ENCODE measurements at regions not wholly inside any gene's neighbourhood (a gene's known extent, or its start where the extent isn't known, plus 50 kb on each side); places are given as distances from the start of the nearest gene placed in this dataset.
"Not testable (repeated sequence)": the region's sequence is repeated elsewhere in the genome, so short reads cannot be mapped to it uniquely, and the experiment has no call there.

DNA sequence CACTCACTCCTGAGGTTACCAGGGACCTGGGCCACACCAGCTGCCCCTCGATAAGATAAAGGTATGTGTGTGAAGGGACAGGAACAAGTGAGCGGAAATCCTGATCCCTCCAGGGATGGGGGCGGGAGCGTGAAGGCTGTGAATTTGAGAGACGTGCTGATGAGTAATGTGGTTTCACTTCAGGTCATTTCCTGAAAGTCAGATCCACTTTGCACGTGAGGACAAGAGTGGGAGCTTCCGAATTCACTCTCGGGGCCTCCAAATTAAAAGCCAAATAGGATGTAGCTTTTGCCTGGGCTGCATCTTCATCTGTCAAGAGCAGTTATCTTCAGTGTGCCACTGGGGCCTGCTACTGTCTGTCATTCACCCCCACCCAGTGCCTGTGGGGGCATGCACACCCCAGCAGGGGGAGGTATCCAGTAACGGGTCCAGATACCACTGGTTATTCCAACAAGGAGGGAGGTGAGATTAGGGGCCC is 87.4 kb upstream of the LHX1 start:
- ChIA-PET POLR2A (no interaction called here), CTCF (no interaction called here)
- TF ChIP-seq, protein P1, sequence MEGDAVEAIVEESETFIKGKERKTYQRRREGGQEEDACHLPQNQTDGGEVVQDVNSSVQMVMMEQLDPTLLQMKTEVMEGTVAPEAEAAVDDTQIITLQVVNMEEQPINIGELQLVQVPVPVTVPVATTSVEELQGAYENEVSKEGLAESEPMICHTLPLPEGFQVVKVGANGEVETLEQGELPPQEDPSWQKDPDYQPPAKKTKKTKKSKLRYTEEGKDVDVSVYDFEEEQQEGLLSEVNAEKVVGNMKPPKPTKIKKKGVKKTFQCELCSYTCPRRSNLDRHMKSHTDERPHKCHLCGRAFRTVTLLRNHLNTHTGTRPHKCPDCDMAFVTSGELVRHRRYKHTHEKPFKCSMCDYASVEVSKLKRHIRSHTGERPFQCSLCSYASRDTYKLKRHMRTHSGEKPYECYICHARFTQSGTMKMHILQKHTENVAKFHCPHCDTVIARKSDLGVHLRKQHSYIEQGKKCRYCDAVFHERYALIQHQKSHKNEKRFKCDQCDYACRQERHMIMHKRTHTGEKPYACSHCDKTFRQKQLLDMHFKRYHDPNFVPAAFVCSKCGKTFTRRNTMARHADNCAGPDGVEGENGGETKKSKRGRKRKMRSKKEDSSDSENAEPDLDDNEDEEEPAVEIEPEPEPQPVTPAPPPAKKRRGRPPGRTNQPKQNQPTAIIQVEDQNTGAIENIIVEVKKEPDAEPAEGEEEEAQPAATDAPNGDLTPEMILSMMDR (IDR thresholded peaks at IDR 0.05; ENCODE audit: insufficient read depth, low read depth, low read length) = peak; percentile 19; the same call in 1 of the 2 replicates
- H3K36me3 ChIP-seq (ENCODE audit: control insufficient read depth, insufficient read depth, low read length) = no peaks in the 10 kb centered on the region
- peaks cover 4% of the 10 kb centered on the region; the same call in 1 of the 2 replicates for H3K27me3 ChIP-seq (ENCODE audit: control insufficient read depth, insufficient read depth, low read length)
- DNase-seq (ENCODE audit: low read depth) = peak; percentile 11
- H3K4me3 ChIP-seq (ENCODE audit: low read depth, low read length) = no peak overlapping the region

DNA sequence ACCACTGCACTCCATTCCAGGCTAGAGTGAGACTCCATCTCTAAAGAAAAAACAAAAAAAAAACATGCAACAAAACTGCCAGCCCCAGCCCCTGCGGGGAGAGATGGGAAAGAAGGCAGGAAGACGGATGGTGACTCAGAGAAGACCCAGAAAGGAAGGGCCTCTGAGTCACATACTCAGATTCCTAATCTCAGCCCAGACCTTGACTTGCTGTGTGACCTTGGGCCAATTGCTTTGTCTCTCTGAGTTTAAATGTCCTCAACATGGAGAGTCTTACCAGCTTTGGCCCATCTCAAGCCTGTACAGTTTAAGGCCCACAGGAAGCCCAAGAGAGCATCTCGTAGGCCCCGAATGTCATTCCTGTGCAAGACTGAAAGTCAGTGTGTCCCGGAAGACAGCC is 86.5 kb upstream of the LHX1 start:
- ChIA-PET CTCF (no interaction called here), POLR2A (no interaction called here)
- peak; percentile 9 for DNase-seq (ENCODE audit: low read depth)
- no peak overlapping the region for H3K4me3 ChIP-seq (ENCODE audit: low read depth, low read length)
- no peaks in the 10 kb centered on the region for H3K36me3 ChIP-seq (ENCODE audit: control insufficient read depth, insufficient read depth, low read length)
- H3K27me3 ChIP-seq (ENCODE audit: control insufficient read depth, insufficient read depth, low read length) = peaks cover 4% of the 10 kb centered on the region
- TF ChIP-seq, protein P1 (IDR thresholded peaks at IDR 0.05; ENCODE audit: insufficient read depth, low read depth, low read length) = no peak

DNA sequence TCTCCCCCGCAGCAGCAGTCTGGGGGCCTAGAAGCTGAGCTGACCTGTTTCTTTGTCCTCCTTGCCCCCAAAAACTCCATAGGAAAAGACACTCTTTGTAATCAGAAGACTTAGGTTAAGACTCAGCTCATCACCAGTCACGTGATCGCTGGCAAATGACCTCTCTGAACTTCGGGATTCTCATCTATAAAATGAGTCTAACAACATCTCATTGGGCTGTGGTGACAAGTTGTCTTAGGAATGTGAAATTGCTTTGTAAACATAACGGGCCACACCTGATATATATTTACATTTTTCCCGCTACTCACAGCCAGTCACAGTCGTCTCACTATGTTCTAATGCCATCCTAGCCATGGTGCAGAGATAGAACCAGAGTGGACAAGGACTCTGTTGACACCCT is 86.0 kb upstream of the LHX1 start:
- Histone ChIP-seq H3K4me3 (ENCODE audit: low read depth, low read length) (no peak overlapping the region), H3K36me3 (ENCODE audit: control insufficient read depth, insufficient read depth, low read length) (no peaks in the 10 kb centered on the region), H3K27me3 (ENCODE audit: control insufficient read depth, insufficient read depth, low read length) (peaks cover 4% of the 10 kb centered on the region)
- CTCF ChIA-PET = no interaction called here
- no peak for DNase-seq (ENCODE audit: low read depth)
- POLR2A ChIA-PET = no interaction called here
- TF ChIP-seq, protein P1 (IDR thresholded peaks at IDR 0.05; ENCODE audit: insufficient read depth, low read depth, low read length) = no peak

DNA sequence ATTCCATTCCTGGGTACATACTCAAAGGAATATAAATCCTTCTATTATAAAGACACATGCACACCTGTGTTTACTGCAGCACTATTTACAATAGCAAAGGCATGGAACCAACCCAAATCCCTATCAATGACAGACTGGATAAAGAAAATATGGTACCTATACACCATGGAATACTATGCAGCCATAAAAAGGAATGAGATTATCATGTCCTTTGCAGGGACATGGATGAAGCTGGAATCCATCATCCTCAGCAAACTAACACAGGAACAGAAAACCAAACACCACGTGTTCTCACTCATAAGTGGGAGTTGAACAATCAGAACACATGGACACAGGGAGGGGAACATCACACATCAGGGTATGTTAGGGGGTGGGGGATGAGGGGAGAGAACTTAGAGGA is 84.8 kb upstream of the LHX1 start:
- CTCF ChIA-PET; DNase-seq (ENCODE audit: low read depth): not testable (repeated sequence)

DNA sequence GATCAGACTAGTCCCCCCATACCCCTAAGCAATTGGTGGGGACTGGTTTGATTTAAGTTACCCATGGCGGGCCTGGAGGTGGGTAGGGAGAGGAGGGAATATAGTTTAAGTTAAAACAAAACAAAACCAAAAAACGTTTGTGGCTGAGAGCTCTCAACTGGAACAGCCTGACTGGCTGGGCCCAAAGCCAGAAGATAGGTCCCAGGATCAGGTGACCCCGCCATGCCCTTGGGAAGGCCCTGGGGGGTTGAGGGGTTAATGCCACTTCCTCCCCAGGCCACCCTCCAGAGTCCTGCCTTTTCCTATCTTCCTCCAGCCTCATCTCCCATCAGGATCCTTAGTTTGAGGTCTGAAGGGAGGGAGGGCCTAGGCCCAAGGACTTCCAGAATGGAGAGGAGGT is 82.3 kb upstream of the LHX1 start:
- ChIA-PET POLR2A (no interaction called here), CTCF (no interaction called here)
- Histone ChIP-seq H3K36me3 (ENCODE audit: control insufficient read depth, insufficient read depth, low read length) (no peaks in the 10 kb centered on the region), H3K4me3 (ENCODE audit: low read depth, low read length) (no peak overlapping the region), H3K27me3 (ENCODE audit: control insufficient read depth, insufficient read depth, low read length) (peaks cover 9% of the 10 kb centered on the region)
- no peak for DNase-seq (ENCODE audit: low read depth)
- TF ChIP-seq, protein P1 (IDR thresholded peaks at IDR 0.05; ENCODE audit: insufficient read depth, low read depth, low read length) = no peak

More for the DNA sequence above, 84.8 kb upstream of the LHX1 start:
- H3K36me3 ChIP-seq (ENCODE audit: control insufficient read depth, insufficient read depth, low read length); H3K4me3 ChIP-seq (ENCODE audit: low read depth, low read length); POLR2A ChIA-PET; H3K27me3 ChIP-seq (ENCODE audit: control insufficient read depth, insufficient read depth, low read length): not testable (repeated sequence)

DNA sequence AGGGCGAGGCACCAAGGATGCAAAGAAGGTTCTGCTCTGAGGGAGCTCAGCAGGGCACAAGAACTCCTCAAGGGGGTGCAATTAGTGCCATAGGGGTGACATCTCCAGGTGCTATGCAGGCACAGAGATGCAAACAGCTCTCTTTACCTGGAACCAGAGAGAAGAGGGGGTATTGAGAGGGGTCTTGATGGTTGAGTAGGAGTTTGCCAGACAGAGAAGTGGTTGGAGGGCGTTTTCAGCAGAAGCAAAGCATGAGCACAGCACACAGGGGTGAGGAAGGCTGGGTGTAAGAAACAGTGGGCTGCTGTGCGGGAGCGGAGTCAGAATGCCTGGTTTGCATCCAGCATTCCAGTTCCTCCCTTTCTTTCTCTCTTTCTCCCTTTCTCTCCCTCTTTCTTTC is 81.8 kb upstream of the LHX1 start:
- ChIA-PET CTCF (no interaction called here), POLR2A (no interaction called here)
- Histone ChIP-seq H3K4me3 (ENCODE audit: low read depth, low read length) (no peak overlapping the region), H3K27me3 (ENCODE audit: control insufficient read depth, insufficient read depth, low read length) (peaks cover 9% of the 10 kb centered on the region), H3K36me3 (ENCODE audit: control insufficient read depth, insufficient read depth, low read length) (no peaks in the 10 kb centered on the region)
- TF ChIP-seq, protein P1 (IDR thresholded peaks at IDR 0.05; ENCODE audit: insufficient read depth, low read depth, low read length) = no peak
- DNase-seq (ENCODE audit: low read depth) = no peak

All from BJ (cell line).